H1 (cell line): ENCODE measurements at regions not wholly inside any gene's neighbourhood (a gene's known extent, or its start where the extent isn't known, plus 50 kb on each side); places are given as distances from the start of the nearest gene placed in this dataset.

ENCODE experiments used
- RAD21 ChIP-seq, 2 experiments: IDR thresholded peaks in 1 of 2; conservative IDR thresholded peaks in 1 of 2; 2 replicates each; pipeline ENCODE4 v1.6.1; 2011; ENCODE audit warnings: low read depth in 2 of 2, low read length in 2 of 2, improper control_type of control experiment in 1 of 2, inconsistent platforms in 1 of 2, mild to moderate bottlenecking in 1 of 2, moderate library complexity in 1 of 2
- SUZ12 ChIP-seq: fragments of 200-600 bp; sonication (generic); IDR thresholded peaks from 2 replicates; pipeline ENCODE4 v1.6.1; 2012; ENCODE audit warnings: mild to moderate bottlenecking, inconsistent platforms, low read length, moderate library complexity, mixed read lengths
- TAF1 ChIP-seq: IDR thresholded peaks from 2 replicates; pipeline ENCODE4 v1.6.1; 2011; ENCODE audit warnings: mild to moderate bottlenecking, low read depth, low read length

DNA sequence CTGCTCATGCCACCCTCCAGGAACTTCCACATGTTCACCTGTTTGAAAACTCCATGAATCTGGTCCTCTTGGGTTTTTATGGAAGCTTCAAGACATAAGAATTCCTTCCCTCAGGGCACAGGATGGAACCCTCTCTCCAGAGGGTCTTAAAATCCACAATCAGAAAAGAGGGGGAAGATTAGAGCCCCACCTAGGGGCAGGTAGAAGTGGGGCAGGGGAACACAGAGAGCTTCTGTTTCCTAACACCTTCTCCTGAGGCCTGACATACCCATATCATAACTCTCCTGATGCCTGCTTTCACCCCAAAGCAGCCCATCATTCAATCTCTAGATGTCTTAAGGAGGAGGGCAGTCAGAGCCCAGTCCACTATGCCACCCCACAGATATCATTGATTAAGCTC, 1087.7 kb upstream of the ARRDC3 start (continued):
- no peak for TF ChIP-seq SUZ12
- TF ChIP-seq TAF1, result no peak
- peak; percentile 44 to 60 for TF ChIP-seq RAD21 (IDR thresholded peaks at IDR 0.05 in 1 of 2, conservative IDR thresholded peaks at IDR 0.05 in 1 of 2; ENCODE audit: low read depth in 2 of 2, low read length in 2 of 2)
